CD4-positive, alpha-beta T cell treated with Interleukin-2 at 100 ng/mL for 4 hours (primary cell): ENCODE measurements at regions not wholly inside any gene's neighbourhood (a gene's known extent, or its start where the extent isn't known, plus 50 kb on each side); places are given as distances from the start of the nearest gene placed in this dataset.
"Not testable (repeated sequence)": the region's sequence is repeated elsewhere in the genome, so short reads cannot be mapped to it uniquely, and the experiment has no call there.

Experiments
- DNase-seq: peaks from one replicate; pipeline ENCODE4 v3.0.0-alpha.2; 2020; ENCODE audit warnings: low spot score

- not testable (repeated sequence) for DNase-seq
Measured at GRCh38 chr3:56924700-56925099, 123.0 kb upstream of the ARHGEF3 start.

- DNase-seq = peak; percentile 86
Measured at GRCh38 chr3:56923526-56924224, 121.9 kb upstream of the ARHGEF3 start.

GRCh38 chr3:56921573-56922453 lies 120.1 kb upstream of the ARHGEF3 start:
- peak; percentile 84 for DNase-seq

DNA sequence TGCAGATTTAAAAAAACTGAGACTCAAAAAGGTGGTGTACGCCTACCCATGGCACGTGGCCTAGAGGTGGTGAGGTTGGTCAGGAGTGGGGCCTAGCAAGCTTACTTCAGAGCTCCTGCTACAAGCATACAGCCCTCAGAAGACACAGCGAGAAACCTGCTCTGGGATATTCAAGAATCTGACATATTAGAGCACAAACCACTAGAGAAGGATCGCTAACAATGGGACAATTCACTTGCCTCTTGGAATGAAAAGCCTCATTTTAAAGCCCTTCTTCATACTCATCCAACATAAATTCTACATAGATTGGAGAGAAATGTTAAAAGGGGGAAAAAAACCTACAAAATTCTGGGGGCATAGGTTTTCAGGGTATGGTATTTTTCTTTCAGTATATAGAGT lies 118.0 kb upstream of the ARHGEF3 start:
- DNase-seq = no peak

- peak; percentile 32 for DNase-seq
Measured at GRCh38 chr3:56919137-56919796, 117.5 kb upstream of the ARHGEF3 start.

GRCh38 chr3:56918111-56918568 lies 116.4 kb upstream of the ARHGEF3 start:
- no peak for DNase-seq

- peak; percentile 29 for DNase-seq
Measured at GRCh38 chr3:56917361-56918110, 115.8 kb upstream of the ARHGEF3 start.

GRCh38 chr3:56916716-56917360 lies 115.1 kb upstream of the ARHGEF3 start:
- DNase-seq = peak; percentile 32

- DNase-seq = peak; percentile 91
Measured at GRCh38 chr3:56915966-56916586, 114.3 kb upstream of the ARHGEF3 start.

GRCh38 chr3:56914646-56915045 lies 112.9 kb upstream of the ARHGEF3 start:
- DNase-seq = no peak

DNA sequence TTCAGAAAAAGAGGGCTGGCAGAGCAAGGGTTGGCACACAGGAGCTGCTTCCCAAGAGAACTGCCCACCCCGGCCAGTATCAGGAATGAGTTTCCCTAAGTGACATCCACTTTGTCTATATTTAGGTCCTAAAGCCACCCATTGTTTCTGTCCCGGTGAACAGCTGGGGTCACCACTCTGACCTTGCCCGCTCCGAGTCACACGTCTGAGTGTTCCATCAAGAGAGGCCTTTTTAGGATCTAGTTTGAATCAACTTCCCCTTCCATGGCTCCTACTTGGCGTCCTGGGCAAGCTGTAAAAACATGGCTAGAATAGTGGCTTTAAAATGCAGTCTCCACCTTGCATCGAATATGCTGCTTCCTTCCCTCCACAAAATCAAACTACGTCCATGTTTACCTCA lies 109.6 kb upstream of the ARHGEF3 start:
- no peak for DNase-seq

DNA sequence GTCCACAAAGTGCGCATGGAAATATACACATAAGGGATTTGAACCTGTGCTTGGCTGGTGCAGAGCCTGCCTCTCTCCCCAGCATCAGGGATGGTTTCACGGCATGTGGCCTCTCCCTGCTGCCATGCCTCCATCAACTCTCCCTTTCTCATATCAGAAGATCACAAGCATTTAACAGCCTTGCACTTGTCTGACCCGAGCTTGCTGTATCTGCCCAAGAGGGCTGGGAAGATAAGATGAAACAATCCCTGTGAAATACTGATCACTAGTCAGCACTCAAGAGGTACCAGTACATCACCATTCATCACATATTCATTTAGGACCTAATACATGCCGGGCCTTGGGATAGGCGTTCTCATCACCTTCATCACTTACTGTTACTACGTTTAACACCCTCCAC lies 107.6 kb upstream of the ARHGEF3 start:
- no peak for DNase-seq

DNA sequence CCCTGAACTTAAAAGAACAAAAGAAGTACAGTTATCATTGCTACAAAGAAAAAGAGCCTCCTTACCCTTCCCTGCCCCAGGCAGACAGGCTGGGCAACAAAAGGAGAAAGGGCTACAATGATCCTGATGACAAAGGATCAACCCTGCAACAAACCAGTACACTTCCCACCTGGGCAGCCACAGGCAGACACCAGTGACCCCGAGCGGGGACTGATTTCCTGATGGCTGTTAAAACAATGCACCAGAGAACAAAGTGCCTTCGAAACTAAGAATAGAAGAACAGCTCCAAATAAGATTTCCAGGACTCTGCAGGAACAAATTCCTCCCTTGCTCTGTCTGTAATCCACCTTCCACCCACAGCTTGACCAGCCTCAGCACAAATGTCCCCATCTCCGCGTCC lies 106.3 kb upstream of the ARHGEF3 start:
- no peak for DNase-seq

- no peak for DNase-seq
Measured at GRCh38 chr3:56904552-56905215, 102.9 kb upstream of the ARHGEF3 start.

- DNase-seq = no peak
Measured at GRCh38 chr3:56903231-56903782, 101.6 kb upstream of the ARHGEF3 start.

DNA sequence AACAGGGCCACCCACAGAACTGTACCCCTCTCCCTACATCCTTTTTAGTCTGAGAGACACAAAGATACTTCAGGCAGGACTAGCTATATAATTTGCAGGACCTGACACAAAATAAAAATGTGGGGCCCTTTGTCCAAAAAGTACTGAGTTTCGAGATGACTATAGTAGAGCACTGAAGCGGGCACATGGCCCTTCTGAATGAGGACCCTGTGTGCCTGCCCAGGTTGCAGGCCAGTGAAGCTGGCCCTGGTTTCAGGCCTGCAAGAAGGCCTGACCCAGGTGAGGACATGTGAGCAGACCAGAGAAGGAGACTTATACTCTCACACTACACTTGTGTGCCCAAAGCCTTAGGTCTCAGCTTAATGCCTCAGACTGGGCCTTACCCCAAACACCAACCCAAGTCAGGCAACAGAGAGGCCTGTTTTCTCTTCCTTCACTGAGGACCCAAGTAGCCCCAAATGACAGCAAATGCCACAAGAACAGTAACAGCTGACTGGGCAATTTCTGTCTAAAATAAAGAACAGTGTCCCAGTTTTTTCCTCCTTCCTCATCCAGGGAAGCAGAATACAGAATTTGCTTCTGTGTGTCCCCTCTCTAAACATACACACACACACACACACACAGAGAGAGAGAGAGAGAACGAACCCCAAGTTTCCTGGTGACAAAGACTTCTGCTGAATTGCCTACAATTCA lies 100.9 kb upstream of the ARHGEF3 start:
- no peak for DNase-seq

DNA sequence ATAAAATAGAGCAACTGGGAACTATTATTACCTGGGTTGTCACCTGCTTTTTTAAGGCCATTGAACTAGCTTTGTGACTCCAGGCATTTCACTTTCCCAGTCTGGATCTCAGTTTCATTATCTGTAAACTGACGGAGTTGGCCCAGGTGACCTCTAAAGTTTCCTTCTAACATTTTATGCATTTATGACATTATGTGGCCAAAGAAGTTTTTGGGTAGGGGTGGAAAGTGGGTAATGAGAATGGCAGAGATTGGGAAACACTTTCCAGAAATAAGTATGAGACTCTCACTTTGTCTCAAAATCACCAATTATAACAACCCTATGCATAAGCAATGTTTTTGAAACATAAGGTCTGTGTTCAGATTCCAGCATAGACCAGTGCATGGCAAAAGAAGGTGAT lies 99.1 kb upstream of the ARHGEF3 start:
- no peak for DNase-seq

GRCh38 chr3:56899851-56900250 lies 98.1 kb upstream of the ARHGEF3 start:
- no peak for DNase-seq

DNA sequence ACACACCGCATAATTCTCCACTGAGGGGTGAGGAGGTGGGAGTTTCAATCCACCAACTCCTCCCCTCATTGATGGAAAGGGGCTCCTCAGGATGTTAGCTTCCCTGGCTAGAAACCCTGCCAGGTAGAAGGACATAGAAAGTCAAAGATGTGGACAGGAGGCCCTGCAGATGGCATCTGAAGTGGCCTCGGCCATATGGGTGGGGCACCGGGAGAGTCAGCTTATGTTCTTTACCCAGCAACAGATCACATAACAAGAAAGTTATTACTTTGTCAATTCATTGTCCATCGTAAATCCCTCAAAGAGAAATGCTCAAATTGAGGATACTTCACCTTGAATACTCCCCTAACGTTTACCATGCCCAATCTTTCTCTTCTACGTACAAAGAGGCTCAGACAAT lies 97.3 kb upstream of the ARHGEF3 start:
- no peak for DNase-seq

DNA sequence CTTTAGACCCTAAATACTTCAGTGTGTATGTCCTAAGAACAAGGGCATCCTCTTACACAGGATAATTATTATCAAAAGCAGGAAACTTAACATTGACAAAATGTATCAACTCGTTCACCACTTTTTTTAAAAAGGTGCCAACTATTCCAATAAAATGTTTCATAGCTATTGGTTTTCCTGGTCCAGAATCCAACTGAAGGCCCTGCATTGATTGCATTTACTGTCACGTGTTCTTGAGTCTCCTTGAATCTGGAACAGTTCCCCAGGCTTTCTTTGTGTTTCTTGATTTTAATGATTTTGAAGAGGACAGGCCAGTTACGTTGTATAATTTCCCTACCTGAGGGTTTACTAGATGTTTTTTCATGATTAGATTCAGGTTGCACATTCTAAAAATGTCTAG lies 94.6 kb upstream of the ARHGEF3 start:
- no peak for DNase-seq
